Neural cell (in vitro differentiated cells): ENCODE measurements at regions not wholly inside any gene's neighbourhood (a gene's known extent, or its start where the extent isn't known, plus 50 kb on each side); places are given as distances from the start of the nearest gene placed in this dataset.

Experiments
- H2AFZ ChIP-seq: fragments of 200-600, 300-800 bp; sonication (generic), shearing (Covaris generic); 2 replicates; pipeline ENCODE4 v1.6.0; 2014; ENCODE audit warnings: low read depth, mild to moderate bottlenecking, antibody characterized with exemption, low read length, moderate library complexity
- H3F3A ChIP-seq: fragments of 200-600 bp; shearing (Covaris generic); 2 replicates; pipeline ENCODE4 v1.6.1; 2016; ENCODE audit warnings: mild to moderate bottlenecking, moderate library complexity, mixed read lengths, antibody characterized with exemption, low read length; ENCODE audit not compliant: insufficient read depth, poor library complexity, severe bottlenecking
- H3K27ac ChIP-seq: fragments of 200-600, 300-800 bp; sonication (generic), shearing (Covaris generic); 2 replicates; pipeline ENCODE4 v1.5.1; 2014; ENCODE audit warnings: mild to moderate bottlenecking, low read length, moderate library complexity
- H3K27me3 ChIP-seq: fragments of 300-800, 200-600 bp; sonication (generic), shearing (Covaris generic); 2 replicates; pipeline ENCODE4 v1.6.0; 2014; ENCODE audit warnings: mild to moderate bottlenecking, low read depth, low read length, moderate library complexity; ENCODE audit not compliant: insufficient read depth
- H3K36me3 ChIP-seq: fragments of 300-800, 200-600 bp; sonication (generic), shearing (Covaris generic); 2 replicates; pipeline ENCODE4 v1.5.1; 2014; ENCODE audit warnings: mild to moderate bottlenecking, antibody characterized with exemption, low read length, moderate library complexity; ENCODE audit not compliant: insufficient read depth
- H3K4me2 ChIP-seq: fragments of 300-800, 200-600 bp; sonication (generic), shearing (Covaris generic); 2 replicates; pipeline ENCODE4 v1.6.0; 2014; ENCODE audit warnings: mild to moderate bottlenecking, low read length
- H3K4me3 ChIP-seq: fragments of 300-800, 200-600 bp; sonication (generic), shearing (Covaris generic); 2 replicates; pipeline ENCODE4 v1.5.1; 2014; ENCODE audit warnings: mild to moderate bottlenecking, low read length, moderate library complexity
- H3K79me2 ChIP-seq: fragments of 200-600 bp; shearing (Covaris generic); replicated peaks from 2 replicates; pipeline ENCODE4 v1.6.0; 2014; ENCODE audit warnings: mild to moderate bottlenecking, low read length, moderate library complexity; ENCODE audit not compliant: insufficient read depth
- H3K9ac ChIP-seq: fragments of 300-800, 200-600 bp; sonication (generic), shearing (Covaris generic); 2 replicates; pipeline ENCODE4 v1.6.1; 2016; ENCODE audit warnings: mild to moderate bottlenecking, low read length, mixed read lengths
- H3K9me2 ChIP-seq: fragments of 200-600 bp; shearing (Covaris generic); 2 replicates; pipeline ENCODE4 v1.6.1; 2016; ENCODE audit warnings: mild to moderate bottlenecking, low read length, mixed read lengths; ENCODE audit not compliant: insufficient read depth
- H3K9me3 ChIP-seq: fragments of 200-600, 300-800 bp; sonication (generic), shearing (Covaris generic); 2 replicates; pipeline ENCODE4 v1.6.1; 2016; ENCODE audit warnings: mild to moderate bottlenecking, mixed run types, low read length, moderate library complexity, mixed read lengths
- H4K20me1 ChIP-seq: fragments of 200-600 bp; shearing (Covaris generic); 2 replicates; pipeline ENCODE4 v1.6.1; 2016; ENCODE audit warnings: mild to moderate bottlenecking, mixed run types; ENCODE audit not compliant: insufficient read depth
- EP300 ChIP-seq: fragments of 450-650 bp; conservative IDR thresholded peaks from 2 replicates; pipeline ENCODE4 v1.6.1; 2014; ENCODE audit warnings: antibody characterized with exemption, mild to moderate bottlenecking, moderate library complexity; ENCODE audit not compliant: poor library complexity, severe bottlenecking
- EZH2 ChIP-seq: fragments of 200-600, 300-800 bp; shearing (Covaris generic), sonication (generic); IDR thresholded peaks from 2 replicates; pipeline ENCODE4 v1.6.1; 2014; ENCODE audit warnings: antibody characterized with exemption, low read length, borderline replicate concordance, mild to moderate bottlenecking; ENCODE audit not compliant: insufficient read depth, poor library complexity, severe bottlenecking
- MXI1 ChIP-seq: fragments of 450-650 bp; conservative IDR thresholded peaks from 2 replicates; pipeline ENCODE4 v1.6.1; 2014; ENCODE audit warnings: antibody characterized with exemption, mild to moderate bottlenecking; ENCODE audit not compliant: poor library complexity, severe bottlenecking
- POLR2AphosphoS5 ChIP-seq: IDR thresholded peaks from 2 replicates; pipeline ENCODE4 v1.6.1; 2012
- RAD21 ChIP-seq: fragments of 450-650 bp; conservative IDR thresholded peaks from 2 replicates; pipeline ENCODE4 v1.6.1; 2014; ENCODE audit warnings: antibody characterized with exemption, mild to moderate bottlenecking, moderate library complexity
- SMC3 ChIP-seq: fragments of 450-650 bp; conservative IDR thresholded peaks from 2 replicates; pipeline ENCODE4 v1.6.1; 2014; ENCODE audit warnings: antibody characterized with exemption, mild to moderate bottlenecking, moderate library complexity; ENCODE audit not compliant: poor library complexity
- TAF1 ChIP-seq: IDR thresholded peaks from 2 replicates; pipeline ENCODE4 v1.6.1; 2012; ENCODE audit warnings: low read depth
- TF ChIP-seq, protein P1 (sequence below): fragments of 450-650 bp; IDR thresholded peaks from 2 replicates; pipeline ENCODE4 v1.5.1; 2014; ENCODE audit warnings: antibody characterized with exemption, mild to moderate bottlenecking, moderate library complexity; ENCODE audit not compliant: poor library complexity, severe bottlenecking
- TF ChIP-seq, protein P2 (sequence below): IDR thresholded peaks from 2 replicates; pipeline ENCODE4 v1.6.1; 2012; ENCODE audit warnings: borderline replicate concordance

DNA sequence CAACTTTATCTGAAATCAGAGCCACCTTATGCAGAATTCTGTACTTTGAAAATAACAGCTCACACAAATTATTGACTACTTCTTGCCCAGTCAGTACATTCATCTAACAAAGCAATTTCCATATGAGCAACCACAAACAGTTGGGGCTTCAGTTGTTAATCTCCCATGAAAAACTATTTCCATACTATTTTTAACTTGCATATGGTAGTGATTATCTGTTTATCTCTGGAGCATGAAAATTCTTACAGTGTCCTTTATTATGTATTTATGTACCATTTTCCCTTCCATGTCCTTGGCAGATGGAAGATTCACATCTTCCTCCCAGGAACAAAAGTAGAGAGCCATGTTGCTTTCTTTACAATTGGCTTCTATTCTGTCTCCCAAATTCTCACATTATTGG is 285.7 kb downstream of the CRPPA start:
- Histone ChIP-seq H3K9ac (no peak overlapping the region), H3K79me2 (no peaks in the 10 kb centered on the region), H3K4me3 (no peak overlapping the region), H4K20me1 (no peaks in the 10 kb centered on the region), H3K27ac (no peak overlapping the region), H3F3A (no peaks in the 10 kb centered on the region), H3K36me3 (no peaks in the 10 kb centered on the region), H3K4me2 (no peak overlapping the region), H3K9me3 (no peaks in the 10 kb centered on the region), H3K9me2 (no peaks in the 10 kb centered on the region), H2AFZ (no peak overlapping the region), H3K27me3 (no peaks in the 10 kb centered on the region)
- no peak for TF ChIP-seq MXI1
- TF ChIP-seq, protein P1, sequence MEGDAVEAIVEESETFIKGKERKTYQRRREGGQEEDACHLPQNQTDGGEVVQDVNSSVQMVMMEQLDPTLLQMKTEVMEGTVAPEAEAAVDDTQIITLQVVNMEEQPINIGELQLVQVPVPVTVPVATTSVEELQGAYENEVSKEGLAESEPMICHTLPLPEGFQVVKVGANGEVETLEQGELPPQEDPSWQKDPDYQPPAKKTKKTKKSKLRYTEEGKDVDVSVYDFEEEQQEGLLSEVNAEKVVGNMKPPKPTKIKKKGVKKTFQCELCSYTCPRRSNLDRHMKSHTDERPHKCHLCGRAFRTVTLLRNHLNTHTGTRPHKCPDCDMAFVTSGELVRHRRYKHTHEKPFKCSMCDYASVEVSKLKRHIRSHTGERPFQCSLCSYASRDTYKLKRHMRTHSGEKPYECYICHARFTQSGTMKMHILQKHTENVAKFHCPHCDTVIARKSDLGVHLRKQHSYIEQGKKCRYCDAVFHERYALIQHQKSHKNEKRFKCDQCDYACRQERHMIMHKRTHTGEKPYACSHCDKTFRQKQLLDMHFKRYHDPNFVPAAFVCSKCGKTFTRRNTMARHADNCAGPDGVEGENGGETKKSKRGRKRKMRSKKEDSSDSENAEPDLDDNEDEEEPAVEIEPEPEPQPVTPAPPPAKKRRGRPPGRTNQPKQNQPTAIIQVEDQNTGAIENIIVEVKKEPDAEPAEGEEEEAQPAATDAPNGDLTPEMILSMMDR, result no peak
- no peak for TF ChIP-seq POLR2AphosphoS5

DNA sequence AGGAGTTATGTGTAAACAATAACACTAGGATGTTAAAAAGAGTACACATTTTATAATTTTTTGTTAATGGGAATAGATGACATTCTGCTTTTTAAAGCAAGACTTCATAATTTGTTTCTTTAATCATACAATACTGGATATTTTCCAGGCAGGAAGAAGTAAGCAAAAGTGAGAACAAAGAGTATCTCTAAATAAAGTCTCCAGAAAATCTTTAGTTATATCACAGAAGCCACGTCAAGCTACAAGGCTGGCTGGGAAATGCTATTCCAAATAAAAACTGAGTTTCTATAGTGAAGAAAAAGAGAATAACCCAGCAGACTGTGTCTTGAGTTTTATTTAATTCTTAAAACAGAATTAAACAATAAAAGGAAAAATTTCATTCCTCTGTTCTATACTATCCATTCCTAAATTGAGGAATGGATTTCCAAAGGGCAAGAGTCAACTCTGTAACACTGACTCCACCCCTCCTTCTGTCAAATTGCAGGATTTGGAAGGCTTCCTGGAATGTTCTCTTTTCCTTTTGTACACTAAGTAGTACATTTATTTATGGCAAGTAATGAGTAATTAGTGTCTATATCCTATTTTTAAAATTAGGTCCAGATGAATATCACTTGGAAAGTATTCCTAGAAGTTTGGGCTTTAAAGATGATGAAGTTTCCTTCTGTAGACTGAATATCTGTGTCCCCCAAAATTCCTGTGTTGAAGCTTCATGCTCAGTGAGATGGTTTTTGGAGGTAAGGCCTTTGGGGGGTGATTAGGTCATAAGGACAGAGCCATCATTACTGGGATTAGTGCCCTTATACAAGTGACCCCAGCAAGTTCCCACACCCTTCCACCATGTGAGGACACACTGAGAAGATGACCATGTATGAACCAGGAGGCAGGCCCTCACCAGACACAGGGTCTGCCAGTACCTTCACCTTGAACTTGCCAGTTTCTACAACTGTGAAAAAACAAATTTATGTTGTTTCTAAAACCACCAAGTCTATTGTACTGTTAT is 290.9 kb downstream of the CRPPA start:
- no peaks in the 10 kb centered on the region for H3K9me3 ChIP-seq
- H3K36me3 ChIP-seq, result no peaks in the 10 kb centered on the region
- H3K4me3 ChIP-seq, result no peak overlapping the region
- H3K9ac ChIP-seq, result no peak overlapping the region
- H3K9me2 ChIP-seq, result no peaks in the 10 kb centered on the region
- no peak overlapping the region for H2AFZ ChIP-seq
- H3K79me2 ChIP-seq, result no peaks in the 10 kb centered on the region
- no peaks in the 10 kb centered on the region for H4K20me1 ChIP-seq
- H3K27me3 ChIP-seq, result no peaks in the 10 kb centered on the region
- no peaks in the 10 kb centered on the region for H3F3A ChIP-seq
- no peak overlapping the region for H3K4me2 ChIP-seq
- H3K27ac ChIP-seq, result no peak overlapping the region
- no peak for TF ChIP-seq TAF1

DNA sequence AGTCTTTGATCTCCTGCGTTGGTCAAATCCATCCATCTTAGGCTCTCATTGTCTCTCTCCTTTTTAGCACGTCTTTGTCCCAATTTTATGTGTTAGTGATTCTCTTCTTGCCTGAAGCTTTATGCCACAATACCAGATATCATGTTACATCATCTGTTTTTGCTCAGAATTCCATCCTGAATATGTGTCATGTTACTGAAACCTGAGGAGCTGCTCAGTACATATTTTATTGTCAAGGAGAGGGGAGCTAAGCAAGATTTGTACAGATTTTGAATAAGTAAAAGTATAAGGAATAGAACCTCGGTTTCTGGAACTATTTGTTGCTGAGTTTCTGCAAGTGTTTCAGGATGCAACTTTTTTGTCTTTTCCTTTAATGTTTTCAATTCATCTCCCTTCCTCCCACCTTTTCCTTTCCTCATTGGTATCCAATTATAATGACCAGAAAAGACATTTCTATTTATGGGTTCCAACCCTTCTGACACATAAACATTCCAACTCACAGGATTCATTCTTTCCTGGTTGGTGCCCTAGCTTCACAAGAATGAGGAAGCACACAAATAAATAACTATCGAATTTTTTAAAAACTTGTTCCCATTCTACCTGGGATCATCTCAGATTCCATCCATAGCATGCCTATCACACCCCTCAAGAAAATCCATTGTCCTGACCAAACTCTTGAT is 291.8 kb downstream of the CRPPA start:
- H4K20me1 ChIP-seq, result no peaks in the 10 kb centered on the region
- no peaks in the 10 kb centered on the region for H3K27me3 ChIP-seq
- no peaks in the 10 kb centered on the region for H3F3A ChIP-seq
- no peaks in the 10 kb centered on the region for H3K9me2 ChIP-seq
- no peaks in the 10 kb centered on the region for H3K79me2 ChIP-seq
- H2AFZ ChIP-seq, result no peak overlapping the region
- no peak for TF ChIP-seq RAD21
- TF ChIP-seq POLR2AphosphoS5, result no peak
- no peak for TF ChIP-seq MXI1
- TF ChIP-seq, protein P1, result no peak
- no peak for TF ChIP-seq EZH2
- no peak for TF ChIP-seq SMC3
- TF ChIP-seq TAF1, result no peak
- TF ChIP-seq, protein P2, sequence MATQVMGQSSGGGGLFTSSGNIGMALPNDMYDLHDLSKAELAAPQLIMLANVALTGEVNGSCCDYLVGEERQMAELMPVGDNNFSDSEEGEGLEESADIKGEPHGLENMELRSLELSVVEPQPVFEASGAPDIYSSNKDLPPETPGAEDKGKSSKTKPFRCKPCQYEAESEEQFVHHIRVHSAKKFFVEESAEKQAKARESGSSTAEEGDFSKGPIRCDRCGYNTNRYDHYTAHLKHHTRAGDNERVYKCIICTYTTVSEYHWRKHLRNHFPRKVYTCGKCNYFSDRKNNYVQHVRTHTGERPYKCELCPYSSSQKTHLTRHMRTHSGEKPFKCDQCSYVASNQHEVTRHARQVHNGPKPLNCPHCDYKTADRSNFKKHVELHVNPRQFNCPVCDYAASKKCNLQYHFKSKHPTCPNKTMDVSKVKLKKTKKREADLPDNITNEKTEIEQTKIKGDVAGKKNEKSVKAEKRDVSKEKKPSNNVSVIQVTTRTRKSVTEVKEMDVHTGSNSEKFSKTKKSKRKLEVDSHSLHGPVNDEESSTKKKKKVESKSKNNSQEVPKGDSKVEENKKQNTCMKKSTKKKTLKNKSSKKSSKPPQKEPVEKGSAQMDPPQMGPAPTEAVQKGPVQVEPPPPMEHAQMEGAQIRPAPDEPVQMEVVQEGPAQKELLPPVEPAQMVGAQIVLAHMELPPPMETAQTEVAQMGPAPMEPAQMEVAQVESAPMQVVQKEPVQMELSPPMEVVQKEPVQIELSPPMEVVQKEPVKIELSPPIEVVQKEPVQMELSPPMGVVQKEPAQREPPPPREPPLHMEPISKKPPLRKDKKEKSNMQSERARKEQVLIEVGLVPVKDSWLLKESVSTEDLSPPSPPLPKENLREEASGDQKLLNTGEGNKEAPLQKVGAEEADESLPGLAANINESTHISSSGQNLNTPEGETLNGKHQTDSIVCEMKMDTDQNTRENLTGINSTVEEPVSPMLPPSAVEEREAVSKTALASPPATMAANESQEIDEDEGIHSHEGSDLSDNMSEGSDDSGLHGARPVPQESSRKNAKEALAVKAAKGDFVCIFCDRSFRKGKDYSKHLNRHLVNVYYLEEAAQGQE, result no peak
- TF ChIP-seq EP300, result no peak
- H3K27ac ChIP-seq, result no peak overlapping the region
- no peak overlapping the region for H3K4me3 ChIP-seq
- no peak overlapping the region for H3K4me2 ChIP-seq
- H3K36me3 ChIP-seq, result no peaks in the 10 kb centered on the region
- H3K9ac ChIP-seq, result no peak overlapping the region
- H3K9me3 ChIP-seq, result no peaks in the 10 kb centered on the region
